Esophagus squamous epithelium (tissue), 5 donors: ENCODE measurements at regions not wholly inside any gene's neighbourhood (a gene's known extent, or its start where the extent isn't known, plus 50 kb on each side); places are given as distances from the start of the nearest gene placed in this dataset.
"Not testable (repeated sequence)": the region's sequence is repeated elsewhere in the genome, so short reads cannot be mapped to it uniquely, and the experiment has no call there.

Experiments used
- DNase-seq: peaks from one replicate; lab custom pipeline; 2025; lab: John Stamatoyannopoulos, UW
- H3K27ac ChIP-seq, 4 donors: fragments of 200-600 bp; sonication (generic); one replicate each; pipeline ENCODE4 v1.5.1; 2016 to 2019; ENCODE audit warnings: mild to moderate bottlenecking in 1 of 4
- H3K27me3 ChIP-seq, 4 donors: fragments of 200-600 bp; sonication (generic); 1 replicate in 3 of 4; 2 replicates in 1 of 4; pipeline versions ENCODE4 v1.5.1 to v1.6.0; 2017 to 2021; ENCODE audit warnings: antibody characterized with exemption in 1 of 4
- H3K36me3 ChIP-seq, 3 donors: fragments of 200-600 bp; sonication (generic); one replicate each; pipeline ENCODE4 v1.5.1; 2016 to 2019
- H3K4me1 ChIP-seq, 3 donors: fragments of 200-600 bp; sonication (generic); one replicate each; pipeline ENCODE4 v1.5.1; 2017 to 2019
- H3K4me3 ChIP-seq, 4 donors: fragments of 200-600 bp; sonication (generic); 1 replicate in 3 of 4; 2 replicates in 1 of 4; pipeline ENCODE4 v1.5.1; 2016 to 2019; ENCODE audit warnings: mild to moderate bottlenecking in 2 of 4, moderate library complexity in 1 of 4
- H3K9me3 ChIP-seq, 3 donors: fragments of 200-600 bp; sonication (generic); one replicate each; pipeline ENCODE4 v1.5.1; 2016 to 2019
- POLR2A ChIP-seq, 4 donors: fragments of 450-650 bp; IDR thresholded peaks; one replicate each; pipeline ENCODE4 v1.6.1; 2017; ENCODE audit warnings: antibody characterized with exemption in 4 of 4, mild to moderate bottlenecking in 4 of 4, moderate library complexity in 3 of 4
- WGBS, 2 donors: methylation state at CpG; one replicate each; pipeline ENCODE4 v1.1.5; 2018; 5-methylcytosine and 5-hydroxymethylcytosine counted together
- intact Hi-C: fragments of 100-400 bp; cut with DNase I; formaldehyde crosslinking; loops from one replicate; pipeline ENCODE4 v1.15.0; 2022
- TF ChIP-seq, protein P1 (sequence below), 6 experiments: fragments of 450-650 bp in 4 of 6; fragments of 200-600 bp in 2 of 6; sonication (generic) in 2 of 6; IDR thresholded peaks; one replicate each; pipeline ENCODE4 v1.5.1; 2016 to 2019; ENCODE audit warnings: antibody characterized with exemption in 6 of 6, mild to moderate bottlenecking in 4 of 6, moderate library complexity in 4 of 6
- donor health status: DM: yes; HTN: yes; CAD: no.

DNA sequence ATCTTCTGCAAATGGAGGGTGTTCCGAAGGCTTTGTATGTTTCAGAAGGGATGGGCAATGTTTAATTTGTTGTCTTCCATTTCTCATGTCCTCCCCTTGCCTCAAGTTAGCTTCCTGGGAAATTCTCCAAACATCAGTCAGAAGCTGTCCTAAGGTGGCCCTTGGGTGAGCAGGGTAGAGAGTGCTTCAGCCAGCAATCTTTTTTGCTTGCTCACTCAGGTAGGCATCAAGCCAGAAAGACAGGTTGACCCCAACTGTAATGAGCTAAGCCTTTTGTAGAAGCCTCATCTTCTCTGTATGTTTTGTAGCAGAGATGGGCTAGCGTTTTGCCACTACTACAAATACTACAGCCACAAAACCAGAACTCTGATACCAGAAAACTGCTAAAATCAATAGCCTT, 321.5 kb upstream of the FAM78B start:
- Histone ChIP-seq H3K27ac (no peak overlapping the region), H3K36me3 (no peaks in the 10 kb centered on the region), H3K4me3 (no peak overlapping the region), H3K27me3 (no peaks in the 10 kb centered on the region), H3K4me1 (peaks cover 0 to 20% (median 0%) of the 10 kb centered on the region in 3 donors), H3K9me3 (no peaks in the 10 kb centered on the region)
- intact Hi-C loops = no loop called here
- TF ChIP-seq POLR2A (IDR thresholded peaks at IDR 0.05) = no peak
- TF ChIP-seq, protein P1, sequence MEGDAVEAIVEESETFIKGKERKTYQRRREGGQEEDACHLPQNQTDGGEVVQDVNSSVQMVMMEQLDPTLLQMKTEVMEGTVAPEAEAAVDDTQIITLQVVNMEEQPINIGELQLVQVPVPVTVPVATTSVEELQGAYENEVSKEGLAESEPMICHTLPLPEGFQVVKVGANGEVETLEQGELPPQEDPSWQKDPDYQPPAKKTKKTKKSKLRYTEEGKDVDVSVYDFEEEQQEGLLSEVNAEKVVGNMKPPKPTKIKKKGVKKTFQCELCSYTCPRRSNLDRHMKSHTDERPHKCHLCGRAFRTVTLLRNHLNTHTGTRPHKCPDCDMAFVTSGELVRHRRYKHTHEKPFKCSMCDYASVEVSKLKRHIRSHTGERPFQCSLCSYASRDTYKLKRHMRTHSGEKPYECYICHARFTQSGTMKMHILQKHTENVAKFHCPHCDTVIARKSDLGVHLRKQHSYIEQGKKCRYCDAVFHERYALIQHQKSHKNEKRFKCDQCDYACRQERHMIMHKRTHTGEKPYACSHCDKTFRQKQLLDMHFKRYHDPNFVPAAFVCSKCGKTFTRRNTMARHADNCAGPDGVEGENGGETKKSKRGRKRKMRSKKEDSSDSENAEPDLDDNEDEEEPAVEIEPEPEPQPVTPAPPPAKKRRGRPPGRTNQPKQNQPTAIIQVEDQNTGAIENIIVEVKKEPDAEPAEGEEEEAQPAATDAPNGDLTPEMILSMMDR (IDR thresholded peaks at IDR 0.05) = no peak
- WGBS, 2 donors = 88 to 96% methylated on average over 2 of the region's 2 CpGs
- DNase-seq = no peak

DNA sequence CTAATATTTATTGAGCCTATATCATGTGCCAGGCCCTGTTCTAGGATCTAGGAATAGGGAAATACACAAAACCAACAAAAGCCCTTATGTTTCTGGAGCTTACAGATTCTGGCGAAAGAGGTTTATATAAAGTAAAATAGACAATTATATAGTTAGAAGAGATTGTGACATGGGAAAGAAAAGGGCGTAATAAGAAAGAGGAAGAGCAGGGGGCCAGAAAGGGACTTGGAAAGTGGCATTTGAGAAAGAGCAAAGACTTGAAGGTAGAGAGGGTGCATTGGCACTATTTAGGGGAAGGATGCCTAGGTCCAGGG, 322.5 kb upstream of the FAM78B start:
- WGBS, 2 donors = 60 to 79% methylated on average over 2 of the region's 2 CpGs
- intact Hi-C loops = no loop called here
- H3K9me3 ChIP-seq = no peaks in the 10 kb centered on the region
- H3K4me3 ChIP-seq = peak overlapping the region in 2 of 4 donors; percentile 36 to 49
- peak overlapping the region in 3 of 4 donors; percentile 61 to 74 (median 65) for H3K27ac ChIP-seq
- TF ChIP-seq, protein P1 (IDR thresholded peaks at IDR 0.05) = no peak
- TF ChIP-seq POLR2A (IDR thresholded peaks at IDR 0.05) = no peak
- no peaks in the 10 kb centered on the region for H3K27me3 ChIP-seq
- peaks cover 0 to 20% (median 0%) of the 10 kb centered on the region in 3 donors for H3K4me1 ChIP-seq
- H3K36me3 ChIP-seq = no peaks in the 10 kb centered on the region
- DNase-seq = no peak

DNA sequence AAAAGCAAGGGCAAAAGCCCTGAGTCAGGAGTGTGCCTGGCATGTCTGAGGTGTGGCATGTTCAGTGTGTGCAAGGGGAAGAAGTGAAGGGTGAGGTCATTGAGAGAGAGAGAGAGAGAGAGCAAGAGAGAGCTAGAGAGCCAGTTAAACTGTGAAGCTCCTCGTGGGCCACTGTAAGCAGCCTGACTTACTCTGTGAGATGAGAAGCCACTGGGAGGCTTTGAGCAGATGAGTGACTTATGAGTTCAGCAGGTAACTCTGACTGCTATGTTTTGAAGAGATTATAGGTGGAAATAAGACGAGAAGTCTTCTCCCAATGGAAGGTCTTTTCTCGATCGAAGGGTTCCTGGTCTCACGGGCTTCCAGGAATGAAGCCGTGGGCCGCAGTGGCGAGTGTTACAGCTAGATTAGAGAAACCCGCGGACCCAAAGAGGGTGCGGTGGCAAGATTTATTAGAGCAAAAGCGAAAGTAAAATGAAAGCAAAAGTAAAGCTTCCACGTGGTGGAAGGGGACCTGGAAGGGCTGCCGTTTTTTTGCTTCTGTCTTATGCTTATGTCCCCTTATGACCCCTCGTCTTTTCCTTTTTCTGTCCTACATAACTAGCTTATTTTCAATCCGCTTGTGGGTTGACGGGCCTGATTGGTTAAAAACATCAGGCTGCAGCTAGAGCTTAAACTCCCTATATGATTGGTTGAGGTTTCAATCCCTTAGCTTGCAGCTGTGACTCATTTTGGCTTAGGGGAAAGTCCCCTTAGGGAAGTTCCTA, 323.1 kb upstream of the FAM78B start:
- Histone ChIP-seq H3K36me3 (no peaks in the 10 kb centered on the region), H3K9me3 (no peaks in the 10 kb centered on the region), H3K27me3 (no peaks in the 10 kb centered on the region), H3K4me1 (peaks cover 0 to 20% (median 0%) of the 10 kb centered on the region in 3 donors), H3K4me3 (peak overlapping the region in 3 of 4 donors; percentile 29 to 49 (median 36)), H3K27ac (peak overlapping the region; percentile 24 to 74 (median 63))
- intact Hi-C loops = no loop called here
- peak; percentile 6 for DNase-seq
- 51 to 58% methylated on average over 14 to 16 of the region's 17 CpGs for WGBS, 2 donors
- TF ChIP-seq POLR2A (IDR thresholded peaks at IDR 0.05) = no peak
- TF ChIP-seq, protein P1 (IDR thresholded peaks at IDR 0.05) = no peak

DNA sequence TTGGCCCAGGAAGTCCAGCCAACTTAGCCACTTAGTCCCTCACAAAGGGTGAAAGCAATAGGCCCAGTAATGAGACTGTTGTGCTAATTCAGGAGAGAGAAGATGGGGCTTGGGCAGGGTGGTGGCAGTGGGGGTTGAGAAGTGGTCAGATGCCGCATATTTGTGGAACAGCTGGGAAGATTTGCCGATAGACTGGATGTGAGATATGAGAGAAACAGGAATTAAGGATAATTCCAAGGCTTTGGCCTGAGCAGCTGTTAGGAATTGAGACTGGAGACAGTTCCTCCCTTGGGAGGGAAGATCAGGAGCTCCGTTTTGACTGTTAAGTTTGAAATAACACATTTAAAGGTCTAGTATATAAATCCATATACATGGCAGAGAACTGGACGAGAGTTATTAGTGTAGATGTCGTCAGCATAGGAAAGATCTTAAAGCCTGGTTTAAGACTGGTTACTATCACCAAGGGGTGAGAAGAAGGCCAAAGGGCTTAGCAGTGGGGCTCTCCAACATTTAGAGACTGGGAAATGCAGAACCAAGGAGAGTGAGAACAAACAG, 323.7 kb upstream of the FAM78B start:
- Histone ChIP-seq H3K36me3 (no peaks in the 10 kb centered on the region), H3K9me3 (no peaks in the 10 kb centered on the region), H3K4me3 (peak overlapping the region in 3 of 4 donors; percentile 29 to 49 (median 36)), H3K27ac (peak overlapping the region in 3 of 4 donors; percentile 61 to 74 (median 65)), H3K27me3 (no peaks in the 10 kb centered on the region), H3K4me1 (peaks cover 0 to 20% (median 0%) of the 10 kb centered on the region in 3 donors)
- 45 to 52% methylated on average over 5 of the region's 5 CpGs for WGBS, 2 donors
- intact Hi-C loops = no loop called here
- DNase-seq = no peak
- TF ChIP-seq POLR2A (IDR thresholded peaks at IDR 0.05) = no peak
- TF ChIP-seq, protein P1 (IDR thresholded peaks at IDR 0.05) = no peak

DNA sequence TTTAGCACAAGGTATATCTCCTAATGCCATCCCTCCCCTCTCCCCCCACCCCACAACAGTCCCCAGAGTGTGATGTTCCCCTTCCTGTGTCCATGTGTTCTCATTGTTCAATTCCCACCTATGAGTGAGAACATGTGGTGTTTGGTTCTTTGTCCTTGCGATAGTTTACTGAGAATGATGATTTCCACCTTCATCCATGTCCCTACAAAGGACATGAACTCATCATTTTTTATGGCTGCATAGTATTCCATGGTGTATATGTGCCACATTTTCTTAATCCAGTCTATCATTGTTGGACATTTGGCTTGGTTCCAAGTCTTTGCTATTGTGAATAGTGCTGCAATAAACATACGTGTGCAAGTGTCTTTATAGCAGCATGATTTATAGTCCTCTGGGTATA, 327.0 kb upstream of the FAM78B start:
- H3K27me3 ChIP-seq, DNase-seq, H3K4me3 ChIP-seq, intact Hi-C loops, H3K36me3 ChIP-seq, H3K27ac ChIP-seq, H3K9me3 ChIP-seq: not testable (repeated sequence)
- peaks cover 0 to 20% (median 0%) of the 10 kb centered on the region in 3 donors for H3K4me1 ChIP-seq
- 75 to 93% methylated on average over 2 of the region's 2 CpGs for WGBS, 2 donors
